ENCODE measurements at regions not wholly inside any gene's neighbourhood (a gene's known extent, or its start where the extent isn't known, plus 50 kb on each side); places are given as distances from the start of the nearest gene placed in this dataset.

- Histone ChIP-seq H4K20me1 (replicated peaks; ENCODE audit: control insufficient read depth, insufficient read depth, low read length) (no peaks in the 10 kb centered on the region), H3K79me2 (ENCODE audit: control insufficient read depth, insufficient read depth, low read length) (no peaks in the 10 kb centered on the region), H3K4me2 (ENCODE audit: insufficient read depth, low read length) (no peak overlapping the region), H3K4me3 (no peak overlapping the region), H3K27ac (ENCODE audit: extremely low read depth, low read depth, low read length) (no peak overlapping the region), H3K4me1 (replicated peaks in 1 of 2; ENCODE audit: control insufficient read depth in 2 of 2, insufficient read depth in 2 of 2, low read length in 2 of 2) (no peaks in the 10 kb centered on the region), H2AFZ (ENCODE audit: low read depth, low read length) (no peak overlapping the region), H3K27me3 (ENCODE audit: control insufficient read depth in 2 of 2, insufficient read depth in 2 of 2, low read length in 2 of 2) (no peaks in the 10 kb centered on the region), H3K9ac (ENCODE audit: insufficient read depth in 1 of 2, low read depth in 2 of 2, low read length in 2 of 2) (no peak overlapping the region), H3K36me3 (ENCODE audit: control insufficient read depth, insufficient read depth, low read length) (no peaks in the 10 kb centered on the region), H3K9me1 (ENCODE audit: control insufficient read depth, insufficient read depth, low read length) (no peaks in the 10 kb centered on the region), H3K9me3 (replicated peaks; ENCODE audit: control insufficient read depth, insufficient read depth, low read depth, low read length) (no peaks in the 10 kb centered on the region)
- CTCF ChIA-PET (ENCODE audit: low intra/inter-chr PET ratio), result no interaction called here
- no peak for DNase-seq (ENCODE audit: extremely low read depth in 1 of 4, low spot score in 3 of 4)
- no peak for ATAC-seq
- in situ Hi-C loops (cut with MboI) (no loop called here), intact Hi-C loops (cut with micrococcal nuclease) (no loop called here)
- FAIRE-seq, result no peak
- BruUV-seq (replicated peaks), result no TSS peak
- 0% methylated on average over 4 of the region's 4 CpGs for WGBS (ENCODE audit: insufficient coverage, low coverage, missing lambda C conversion rate)
- POLR2A ChIA-PET, result interaction anchor here (0.7 kb wide), 1 partner anchor 12 kb away, joined by 3 read pairs; no protein-coding TSS in a partner anchor
- TF ChIP-seq SP2 (IDR thresholded peaks at IDR 0.05; ENCODE audit: extremely low read depth, low read depth, low read length, poor library complexity, severe bottlenecking) (no peak), NFIX (CRISPR knock-in tag; IDR thresholded peaks at IDR 0.05; ENCODE audit: low read depth) (no peak), CREB1 (IDR thresholded peaks at IDR 0.05) (no peak), CREB1 (CRISPR knock-in tag; IDR thresholded peaks at IDR 0.05) (no peak), MTA1 (IDR thresholded peaks at IDR 0.05; ENCODE audit: borderline replicate concordance) (no peak), TRIM24 (IDR thresholded peaks at IDR 0.05) (no peak), DMBX1 (CRISPR knock-in tag; IDR thresholded peaks at IDR 0.05; ENCODE audit: borderline replicate concordance) (no peak), CEBPB (tag; IDR thresholded peaks at IDR 0.05) (no peak), CGGBP1 (CRISPR knock-in tag; IDR thresholded peaks at IDR 0.05) (no peak), SRSF9 (IDR thresholded peaks at IDR 0.05; ENCODE audit: borderline replicate concordance, low read depth, low read length) (no peak), RFX5 (IDR thresholded peaks at IDR 0.05; ENCODE audit: low read depth, low read length) (no peak), SNIP1 (IDR thresholded peaks at IDR 0.05; ENCODE audit: low read depth) (no peak)
- TF ChIP-seq, protein P1, sequence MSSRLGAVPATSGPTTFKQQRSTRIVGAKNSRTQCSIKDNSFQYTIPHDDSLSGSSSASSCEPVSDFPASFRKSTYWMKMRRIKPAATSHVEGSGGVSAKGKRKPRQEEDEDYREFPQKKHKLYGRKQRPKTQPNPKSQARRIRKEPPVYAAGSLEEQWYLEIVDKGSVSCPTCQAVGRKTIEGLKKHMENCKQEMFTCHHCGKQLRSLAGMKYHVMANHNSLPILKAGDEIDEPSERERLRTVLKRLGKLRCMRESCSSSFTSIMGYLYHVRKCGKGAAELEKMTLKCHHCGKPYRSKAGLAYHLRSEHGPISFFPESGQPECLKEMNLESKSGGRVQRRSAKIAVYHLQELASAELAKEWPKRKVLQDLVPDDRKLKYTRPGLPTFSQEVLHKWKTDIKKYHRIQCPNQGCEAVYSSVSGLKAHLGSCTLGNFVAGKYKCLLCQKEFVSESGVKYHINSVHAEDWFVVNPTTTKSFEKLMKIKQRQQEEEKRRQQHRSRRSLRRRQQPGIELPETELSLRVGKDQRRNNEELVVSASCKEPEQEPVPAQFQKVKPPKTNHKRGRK (tag; IDR thresholded peaks at IDR 0.05), result no peak
- TF ChIP-seq, protein P2, sequence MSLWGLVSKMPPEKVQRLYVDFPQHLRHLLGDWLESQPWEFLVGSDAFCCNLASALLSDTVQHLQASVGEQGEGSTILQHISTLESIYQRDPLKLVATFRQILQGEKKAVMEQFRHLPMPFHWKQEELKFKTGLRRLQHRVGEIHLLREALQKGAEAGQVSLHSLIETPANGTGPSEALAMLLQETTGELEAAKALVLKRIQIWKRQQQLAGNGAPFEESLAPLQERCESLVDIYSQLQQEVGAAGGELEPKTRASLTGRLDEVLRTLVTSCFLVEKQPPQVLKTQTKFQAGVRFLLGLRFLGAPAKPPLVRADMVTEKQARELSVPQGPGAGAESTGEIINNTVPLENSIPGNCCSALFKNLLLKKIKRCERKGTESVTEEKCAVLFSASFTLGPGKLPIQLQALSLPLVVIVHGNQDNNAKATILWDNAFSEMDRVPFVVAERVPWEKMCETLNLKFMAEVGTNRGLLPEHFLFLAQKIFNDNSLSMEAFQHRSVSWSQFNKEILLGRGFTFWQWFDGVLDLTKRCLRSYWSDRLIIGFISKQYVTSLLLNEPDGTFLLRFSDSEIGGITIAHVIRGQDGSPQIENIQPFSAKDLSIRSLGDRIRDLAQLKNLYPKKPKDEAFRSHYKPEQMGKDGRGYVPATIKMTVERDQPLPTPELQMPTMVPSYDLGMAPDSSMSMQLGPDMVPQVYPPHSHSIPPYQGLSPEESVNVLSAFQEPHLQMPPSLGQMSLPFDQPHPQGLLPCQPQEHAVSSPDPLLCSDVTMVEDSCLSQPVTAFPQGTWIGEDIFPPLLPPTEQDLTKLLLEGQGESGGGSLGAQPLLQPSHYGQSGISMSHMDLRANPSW (CRISPR knock-in tag; IDR thresholded peaks at IDR 0.05), result no peak
- TF ChIP-seq, protein P3, sequence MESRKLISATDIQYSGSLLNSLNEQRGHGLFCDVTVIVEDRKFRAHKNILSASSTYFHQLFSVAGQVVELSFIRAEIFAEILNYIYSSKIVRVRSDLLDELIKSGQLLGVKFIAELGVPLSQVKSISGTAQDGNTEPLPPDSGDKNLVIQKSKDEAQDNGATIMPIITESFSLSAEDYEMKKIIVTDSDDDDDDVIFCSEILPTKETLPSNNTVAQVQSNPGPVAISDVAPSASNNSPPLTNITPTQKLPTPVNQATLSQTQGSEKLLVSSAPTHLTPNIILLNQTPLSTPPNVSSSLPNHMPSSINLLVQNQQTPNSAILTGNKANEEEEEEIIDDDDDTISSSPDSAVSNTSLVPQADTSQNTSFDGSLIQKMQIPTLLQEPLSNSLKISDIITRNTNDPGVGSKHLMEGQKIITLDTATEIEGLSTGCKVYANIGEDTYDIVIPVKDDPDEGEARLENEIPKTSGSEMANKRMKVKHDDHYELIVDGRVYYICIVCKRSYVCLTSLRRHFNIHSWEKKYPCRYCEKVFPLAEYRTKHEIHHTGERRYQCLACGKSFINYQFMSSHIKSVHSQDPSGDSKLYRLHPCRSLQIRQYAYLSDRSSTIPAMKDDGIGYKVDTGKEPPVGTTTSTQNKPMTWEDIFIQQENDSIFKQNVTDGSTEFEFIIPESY (CRISPR knock-in tag; IDR thresholded peaks at IDR 0.05), result no peak
Measured at GRCh38 chr2:136226903-136227302, 109.0 kb upstream of the CXCR4 start.
